ENCODE measurements at regions not wholly inside any gene's neighbourhood (a gene's known extent, or its start where the extent isn't known, plus 50 kb on each side); places are given as distances from the start of the nearest gene placed in this dataset.
"Not testable (repeated sequence)": the region's sequence is repeated elsewhere in the genome, so short reads cannot be mapped to it uniquely, and the experiment has no call there.

DNA sequence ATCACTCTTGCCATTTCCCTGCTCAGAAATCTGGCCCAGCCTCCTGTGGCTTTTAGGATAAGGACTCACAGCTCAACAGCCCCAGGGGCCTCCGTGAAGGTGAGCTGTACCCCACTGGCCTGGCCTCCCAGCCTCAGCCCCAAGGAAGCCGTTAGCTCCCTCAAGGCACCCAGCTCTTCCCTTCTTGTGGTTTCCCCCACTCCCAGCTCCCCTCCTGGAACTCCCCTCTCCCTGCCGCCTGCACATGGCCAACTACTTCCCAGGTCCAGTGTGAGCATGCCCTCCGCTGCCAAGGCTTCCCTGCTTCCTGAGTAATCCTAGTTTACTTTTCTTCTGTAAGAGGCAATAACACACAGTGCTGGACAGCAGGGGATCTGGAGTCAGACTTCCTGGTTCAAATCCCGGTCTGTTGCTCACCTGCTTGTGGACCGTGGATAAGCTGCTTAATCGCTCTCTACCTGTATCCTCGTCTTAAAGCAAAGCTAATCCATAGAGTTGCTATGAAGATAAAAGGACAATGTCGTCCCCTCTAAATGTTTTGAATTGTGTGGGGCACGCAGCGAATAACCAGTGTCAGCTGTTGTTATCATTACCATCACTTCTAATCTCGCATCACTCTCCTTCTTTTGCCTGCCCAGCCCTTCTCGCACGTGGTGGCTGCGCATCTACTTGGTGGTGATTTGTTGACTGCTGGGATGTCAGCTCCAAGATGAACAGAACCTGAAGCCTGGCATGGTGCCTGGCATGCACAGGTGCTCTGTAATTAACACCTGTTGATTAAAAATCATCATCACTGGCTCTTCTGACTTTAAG lies 86.6 kb downstream of the C5orf15 start:
- no peak for ATAC-seq

DNA sequence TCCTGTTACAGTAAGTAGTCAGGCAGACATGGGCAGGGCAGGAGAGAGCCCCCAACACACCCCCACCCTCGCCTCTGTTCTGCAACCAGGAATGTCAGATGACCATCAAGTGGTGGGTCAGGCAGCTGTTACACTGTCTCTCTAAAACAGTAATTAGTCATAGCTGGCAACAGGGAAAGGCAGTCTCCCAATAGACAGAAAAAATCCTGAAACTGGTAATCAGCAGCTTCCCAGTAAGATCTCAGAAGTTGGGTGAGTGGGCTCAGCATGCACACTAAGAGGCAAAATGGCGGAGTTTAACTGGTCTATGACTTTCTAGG lies 90.2 kb downstream of the C5orf15 start:
- no peak for ATAC-seq

GRCh38 chr5:133877351-133878235 lies 90.8 kb downstream of the C5orf15 start:
- ATAC-seq = no peak

DNA sequence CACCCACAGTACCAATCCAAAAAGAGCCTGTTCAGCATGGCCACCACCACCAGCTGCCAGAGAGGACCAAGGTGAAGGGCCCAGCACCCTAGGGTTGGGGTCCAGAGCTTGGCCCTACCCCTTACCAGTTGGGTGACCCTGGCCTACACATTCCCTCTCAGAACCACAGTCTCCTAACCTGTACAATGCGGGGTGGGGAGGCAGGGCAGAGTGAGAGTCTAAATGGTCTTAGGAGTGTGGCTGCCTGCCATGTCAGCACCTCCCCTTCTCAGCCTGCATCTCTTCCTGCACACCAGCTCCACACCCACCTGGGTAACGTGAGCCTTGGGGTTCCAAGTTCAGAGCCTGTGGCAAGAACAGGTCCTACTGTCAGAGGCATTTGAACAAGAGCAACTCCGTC lies 92.2 kb downstream of the C5orf15 start:
- ATAC-seq = no peak

DNA sequence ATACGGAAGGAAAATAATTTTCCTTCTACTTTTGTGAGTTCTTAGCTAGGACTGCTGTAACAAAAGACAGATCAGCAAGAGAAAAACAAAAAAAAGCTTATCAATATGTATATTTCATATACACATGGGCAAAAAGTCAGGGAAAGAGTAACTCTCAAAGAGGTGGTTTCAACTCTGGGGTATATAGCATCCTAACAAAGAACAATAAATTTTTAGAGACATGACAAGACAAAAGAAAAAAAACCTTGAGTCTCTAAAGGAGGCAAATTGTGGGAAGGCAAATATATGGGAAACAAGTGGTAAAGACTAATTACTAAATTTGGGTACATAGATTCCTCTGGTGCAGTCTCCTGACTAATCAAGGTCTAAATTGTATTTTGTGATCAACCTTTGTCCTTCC lies 93.2 kb downstream of the C5orf15 start:
- ATAC-seq = no peak

- ATAC-seq = peak; percentile 22 to 42
Measured at GRCh38 chr5:133873449-133873848, 95.0 kb downstream of the C5orf15 start.

DNA sequence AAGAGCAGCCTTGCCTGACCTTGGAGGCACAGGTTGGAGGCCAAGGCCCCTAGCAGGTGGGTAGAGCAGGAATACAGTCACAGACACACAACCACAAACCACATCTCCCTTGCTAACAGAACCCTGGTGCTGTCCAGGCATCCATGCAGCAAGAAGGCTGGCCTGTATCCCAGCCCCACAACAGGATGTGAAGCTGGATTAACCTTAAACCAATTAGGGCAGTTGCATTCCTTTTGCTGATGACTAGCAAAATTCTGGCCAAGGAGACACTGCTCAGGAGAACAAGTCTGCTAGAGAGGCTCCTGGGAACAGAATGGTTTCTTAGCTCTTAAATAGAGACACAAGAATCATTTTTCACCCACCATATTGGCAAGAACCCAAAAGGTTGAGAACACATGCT lies 97.8 kb downstream of the C5orf15 start:
- no peak for ATAC-seq

- ATAC-seq = no peak
Measured at GRCh38 chr5:133869519-133870335, 98.7 kb downstream of the C5orf15 start.

GRCh38 chr5:133868946-133869518 lies 99.4 kb downstream of the C5orf15 start:
- peak; percentile 37 to 59 for ATAC-seq

- no peak for ATAC-seq
Measured at GRCh38 chr5:133867851-133868545, 100.4 kb downstream of the C5orf15 start.

DNA sequence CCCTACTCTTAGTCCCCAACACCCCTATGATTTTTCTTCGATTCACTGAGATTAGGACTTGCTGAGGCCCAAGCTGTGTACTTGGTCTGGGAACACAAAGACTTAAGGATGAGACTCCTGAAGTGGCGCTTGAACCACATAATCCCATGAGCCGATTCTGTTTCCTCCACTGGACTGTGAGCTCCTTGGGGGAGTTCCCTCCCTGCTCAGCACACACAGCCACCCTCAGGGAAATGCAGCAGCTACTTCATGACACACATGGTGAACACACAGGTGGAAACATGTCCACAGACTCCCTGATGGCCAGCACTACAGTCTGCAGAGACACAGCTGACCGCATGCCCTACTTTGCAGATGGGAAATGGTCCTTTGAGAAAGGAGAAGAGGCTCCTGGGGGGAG lies 101.1 kb downstream of the C5orf15 start:
- no peak for ATAC-seq

DNA sequence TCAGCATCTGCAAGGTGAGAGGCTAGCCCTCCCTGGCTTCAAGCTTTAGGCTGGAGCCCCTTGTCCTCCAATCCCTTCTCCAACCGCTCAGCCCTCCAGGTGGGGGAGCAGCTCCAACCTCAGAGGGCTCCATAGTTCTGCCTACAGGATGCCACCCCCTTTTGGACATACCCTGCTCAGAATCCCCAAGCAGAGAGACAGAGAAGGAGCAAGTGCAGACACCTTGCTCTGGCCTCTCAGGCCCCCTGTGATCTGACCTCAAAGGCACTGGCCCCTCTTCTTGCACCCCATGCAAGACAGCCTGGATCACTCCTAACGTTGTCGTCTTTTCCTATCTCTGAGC lies 101.6 kb downstream of the C5orf15 start:
- ATAC-seq = no peak

DNA sequence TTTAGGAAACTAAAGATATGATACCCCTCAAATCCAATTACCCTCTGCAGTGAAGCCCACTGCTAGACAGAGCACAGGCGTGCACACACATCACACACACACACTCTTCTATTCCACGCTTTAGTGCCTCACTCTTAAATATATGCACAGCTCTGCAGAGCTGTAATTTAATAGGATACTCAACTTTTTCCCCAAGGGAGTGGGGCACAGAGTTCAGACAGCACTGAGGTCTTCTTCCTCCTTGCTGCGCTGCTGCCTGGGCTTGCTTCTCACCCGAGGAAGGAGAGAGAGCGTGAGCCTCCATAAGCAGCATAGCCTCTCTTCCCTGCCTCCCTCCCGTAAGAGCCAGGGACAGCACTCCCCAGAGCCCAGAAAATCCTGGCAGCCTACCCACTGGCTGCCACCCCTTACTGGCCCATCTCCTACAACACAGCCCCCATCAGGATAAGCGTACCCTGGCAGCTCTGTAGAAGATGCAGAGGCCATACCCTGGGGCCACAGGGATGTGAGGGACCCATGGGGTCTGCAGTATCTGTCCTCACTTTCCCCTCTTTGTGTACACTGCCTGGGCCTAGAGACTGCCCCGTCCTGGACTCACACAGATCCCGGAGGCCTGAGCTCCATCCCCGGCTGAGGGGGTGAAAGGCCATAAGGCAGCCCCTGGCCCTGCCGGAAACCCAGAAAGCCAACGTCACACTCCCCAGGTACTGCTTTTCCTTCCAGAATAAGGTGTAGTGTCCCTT lies 102.1 kb downstream of the C5orf15 start:
- ATAC-seq = no peak

GRCh38 chr5:133865113-133865512 lies 103.3 kb downstream of the C5orf15 start:
- no peak for ATAC-seq

GRCh38 chr5:133864711-133865110 lies 103.7 kb downstream of the C5orf15 start:
- ATAC-seq = no peak

GRCh38 chr5:133863857-133864585 lies 104.4 kb downstream of the C5orf15 start:
- ATAC-seq = no peak

DNA sequence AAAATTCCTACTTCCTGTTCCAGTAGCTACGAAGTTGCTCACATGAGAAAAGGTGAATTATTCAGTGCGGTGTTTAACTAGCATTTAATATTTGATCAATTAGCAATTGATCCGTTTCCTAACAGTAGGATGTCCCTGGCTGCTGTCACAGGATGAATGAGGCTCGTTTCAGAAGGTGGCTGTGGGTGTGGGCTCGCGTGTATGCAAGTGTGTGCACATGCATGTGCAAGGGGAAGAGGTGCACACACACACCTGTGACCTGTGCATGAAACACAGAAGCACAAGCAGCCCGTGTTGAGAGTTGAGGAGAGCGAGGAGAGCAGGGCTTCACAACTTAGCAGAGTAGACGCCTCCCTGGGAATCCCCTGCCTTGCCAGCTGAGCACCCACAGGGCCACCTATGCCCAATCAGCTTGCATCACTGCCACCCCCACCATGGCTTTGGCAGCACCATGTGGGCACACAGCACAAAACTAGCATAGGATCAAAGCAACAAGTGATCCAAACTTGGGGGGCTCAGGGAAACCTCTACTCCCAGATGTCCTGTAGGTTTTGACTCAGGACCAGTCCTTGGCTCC lies 107.2 kb downstream of the C5orf15 start:
- peak; percentile 43 to 58 for ATAC-seq

DNA sequence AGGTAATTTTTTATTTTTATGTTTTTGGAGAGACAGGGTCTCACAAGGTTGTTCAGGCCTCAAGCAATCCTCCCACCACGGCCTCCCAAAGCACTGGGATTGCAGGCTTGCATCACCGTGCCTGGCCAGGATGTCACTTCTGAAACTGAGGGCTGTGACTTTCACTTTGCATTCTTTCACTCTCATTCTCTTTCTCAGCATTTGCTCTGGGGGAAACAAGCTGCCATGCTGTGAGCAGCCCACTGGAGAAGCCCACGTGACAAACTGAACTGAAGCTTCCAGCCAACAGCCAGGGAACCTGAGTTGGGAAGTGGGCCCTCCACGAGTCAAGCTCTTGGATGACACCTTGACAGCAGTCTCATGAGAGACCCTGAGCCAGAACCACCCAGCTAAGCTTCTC lies 109.4 kb downstream of the C5orf15 start:
- no peak for ATAC-seq

- ATAC-seq = not testable (repeated sequence)
Measured at GRCh38 chr5:133857595-133858313, 110.7 kb downstream of the C5orf15 start.

- ATAC-seq = no peak
Measured at GRCh38 chr5:133854554-133854953, 113.9 kb downstream of the C5orf15 start.
